NCI-H187 treated with DMSO at 0.1 percent for 48 hours (cell line): ENCODE measurements at regions not wholly inside any gene's neighbourhood (a gene's known extent, or its start where the extent isn't known, plus 50 kb on each side); places are given as distances from the start of the nearest gene placed in this dataset.
"Not testable (repeated sequence)": the region's sequence is repeated elsewhere in the genome, so short reads cannot be mapped to it uniquely, and the experiment has no call there.

Experiments used
- DNase-seq: peaks from one replicate; lab custom pipeline; 2025; lab: John Stamatoyannopoulos, UW

DNA sequence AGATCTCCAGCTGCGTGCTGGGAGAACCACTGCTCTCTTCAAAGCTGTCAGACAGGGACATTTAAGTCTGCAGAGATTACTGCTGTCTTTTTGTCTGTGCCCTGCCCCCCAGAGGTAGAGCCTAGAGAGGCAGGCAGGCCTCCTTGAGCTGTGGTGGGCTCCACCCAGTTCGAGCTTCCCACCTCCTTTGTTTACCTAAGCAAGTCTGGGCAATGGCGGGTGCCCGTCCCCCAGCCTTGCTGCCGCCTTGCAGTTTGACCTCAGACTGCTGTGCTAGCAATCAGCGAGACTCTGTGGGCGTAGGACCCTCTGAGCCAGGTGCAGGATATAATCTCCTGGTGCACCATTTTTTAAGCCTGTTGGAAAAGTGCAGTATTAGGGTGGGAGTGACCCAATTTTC lies 128.6 kb downstream of the ACTR3 start:
- not testable (repeated sequence) for DNase-seq

DNA sequence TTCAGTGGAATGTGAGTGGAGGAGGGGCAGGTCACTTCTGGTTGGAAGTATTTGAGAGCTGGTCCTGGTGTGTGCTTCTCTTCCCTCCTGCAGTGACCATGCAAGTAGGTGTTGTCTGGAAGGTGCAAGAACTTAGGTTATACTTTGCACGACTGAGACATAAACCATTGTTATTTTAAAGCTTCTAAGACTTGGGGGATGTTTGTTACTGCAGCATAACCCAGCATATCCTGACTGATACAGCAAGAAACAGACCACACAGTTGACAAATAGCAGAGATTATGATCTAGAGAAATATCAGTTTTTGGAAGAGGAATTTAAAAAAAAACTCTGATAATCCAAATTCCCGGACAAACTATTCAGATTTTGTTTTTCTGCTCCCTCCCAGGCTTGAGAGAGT lies 130.8 kb downstream of the ACTR3 start:
- DNase-seq = no peak

DNA sequence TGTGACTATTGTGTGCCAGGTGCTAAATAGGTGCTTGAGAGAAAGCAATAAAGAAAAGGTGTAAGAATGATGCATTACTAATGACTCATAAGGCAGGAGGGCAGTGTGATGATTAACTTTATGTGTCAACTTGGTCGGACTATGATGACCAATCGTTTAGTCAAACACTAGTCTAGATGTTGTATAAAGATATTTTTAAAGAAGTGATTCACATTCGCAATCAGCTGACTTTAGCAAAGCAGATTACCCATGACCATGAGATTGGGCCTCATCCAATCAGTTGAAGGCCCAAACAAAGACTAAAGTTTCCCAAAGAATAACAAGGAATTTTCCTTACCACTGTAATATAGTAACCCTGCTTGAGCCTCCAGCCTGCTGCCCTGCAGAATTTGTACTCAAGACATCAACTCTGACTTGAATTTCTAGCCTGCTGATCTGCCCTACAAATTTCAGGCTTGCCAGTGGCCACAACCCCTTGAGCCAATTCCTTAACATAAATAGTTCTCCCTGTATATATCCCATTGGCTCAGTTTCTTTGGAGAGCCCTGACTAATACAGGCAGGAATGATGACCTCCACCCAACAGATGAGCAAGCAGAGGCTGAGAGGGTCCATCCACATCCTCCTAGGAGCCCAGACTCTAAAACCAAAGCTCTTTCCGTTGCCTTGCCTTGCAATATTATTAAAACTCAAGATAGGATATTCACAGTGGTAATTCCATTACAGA lies 132.6 kb downstream of the ACTR3 start:
- no peak for DNase-seq

DNA sequence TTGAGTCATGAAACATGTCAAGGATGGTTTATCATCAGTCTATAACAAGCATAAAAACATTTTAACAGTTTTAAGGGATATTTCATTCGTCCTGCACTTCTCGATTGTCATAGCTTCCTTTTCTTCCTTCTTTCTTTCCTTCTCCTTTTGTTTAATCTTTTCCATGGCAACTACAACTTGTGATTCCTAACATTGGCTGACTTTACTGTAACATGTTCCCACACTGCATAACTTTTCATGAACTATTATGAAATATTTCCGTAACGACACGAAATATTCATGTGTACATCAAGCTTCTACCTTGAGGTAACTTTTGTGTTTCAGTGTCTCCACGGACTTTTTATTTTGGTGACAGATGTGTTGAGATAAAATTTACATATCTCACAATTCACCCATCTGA lies 134.4 kb downstream of the ACTR3 start:
- DNase-seq = no peak

DNA sequence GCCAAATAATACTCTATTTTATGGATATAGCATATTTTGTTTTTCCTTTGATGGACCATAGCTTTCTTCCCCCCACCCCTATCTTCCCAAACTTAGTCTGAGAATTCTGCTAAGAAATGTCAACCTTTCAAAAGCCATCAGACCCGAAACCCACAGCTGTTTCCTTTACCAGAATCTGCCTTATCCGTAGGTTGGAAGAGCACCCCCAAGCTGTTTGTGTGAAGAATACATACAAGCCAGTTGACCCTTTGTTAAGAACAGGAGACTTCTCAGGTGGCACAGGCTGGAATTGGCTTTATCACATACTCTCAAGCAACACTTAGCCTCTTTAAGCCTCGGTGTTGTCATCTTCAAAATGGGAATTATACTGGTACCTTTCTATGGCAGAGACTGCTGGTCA lies 135.1 kb downstream of the ACTR3 start:
- DNase-seq = no peak

DNA sequence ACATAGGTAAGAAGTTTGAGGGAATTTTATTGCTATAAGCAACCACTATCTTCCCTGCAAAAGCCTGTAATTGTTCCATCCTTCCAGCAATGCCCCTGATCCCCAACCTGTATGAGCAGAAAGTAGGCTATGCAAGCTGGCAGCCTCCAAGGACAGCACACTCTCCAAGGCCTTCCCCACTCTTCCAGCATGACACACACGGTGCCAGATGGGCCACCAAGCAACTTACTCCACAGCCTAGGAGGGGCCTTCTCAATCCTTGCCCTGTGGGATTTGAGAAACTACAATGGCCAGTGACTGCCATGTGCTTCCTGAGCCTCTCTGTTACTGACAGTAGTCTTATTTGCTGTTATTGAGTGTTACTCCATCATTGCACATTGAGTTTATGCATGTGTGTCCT lies 137.5 kb downstream of the ACTR3 start:
- no peak for DNase-seq

DNA sequence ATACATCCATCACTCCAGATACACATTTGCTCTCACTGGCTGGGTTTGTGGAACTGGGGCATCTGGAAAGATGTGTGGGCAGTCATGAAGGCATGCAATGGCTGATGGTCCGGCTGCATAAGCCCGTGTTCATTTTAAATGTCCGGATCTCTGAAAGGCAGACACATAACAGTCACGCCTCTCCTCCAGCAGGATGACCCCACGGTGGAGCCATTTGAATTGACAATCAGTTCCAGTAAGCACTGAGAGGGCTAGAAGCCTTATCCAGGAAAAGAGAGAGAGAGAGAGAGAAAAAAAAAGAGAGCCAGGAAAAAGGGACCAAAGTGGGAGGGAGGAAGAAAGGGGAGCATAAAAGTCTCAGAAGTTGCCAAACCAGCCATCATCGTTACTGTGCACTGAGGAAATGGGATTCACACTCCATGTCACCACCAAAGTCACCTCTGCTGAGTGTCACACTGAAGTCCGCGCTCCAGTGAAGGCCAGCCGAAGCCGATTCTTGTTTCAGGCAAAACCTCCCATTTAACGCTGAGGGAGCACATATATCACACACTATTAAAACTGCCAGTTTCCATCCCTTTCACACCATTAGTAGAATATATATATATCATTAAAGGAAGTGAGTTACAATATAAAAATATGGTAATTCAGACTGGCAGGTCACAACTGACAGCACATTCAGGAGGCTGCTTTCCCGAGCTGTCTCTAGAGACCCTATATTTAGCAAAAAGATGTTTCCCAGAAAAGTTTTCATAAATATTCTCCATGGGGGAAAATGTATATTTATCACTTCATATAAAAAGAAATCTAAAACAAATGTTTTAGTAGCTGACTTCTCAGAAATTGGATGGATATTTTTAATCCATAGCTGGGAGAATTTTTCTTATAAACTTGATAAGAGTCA lies 142.0 kb downstream of the ACTR3 start:
- DNase-seq = no peak

DNA sequence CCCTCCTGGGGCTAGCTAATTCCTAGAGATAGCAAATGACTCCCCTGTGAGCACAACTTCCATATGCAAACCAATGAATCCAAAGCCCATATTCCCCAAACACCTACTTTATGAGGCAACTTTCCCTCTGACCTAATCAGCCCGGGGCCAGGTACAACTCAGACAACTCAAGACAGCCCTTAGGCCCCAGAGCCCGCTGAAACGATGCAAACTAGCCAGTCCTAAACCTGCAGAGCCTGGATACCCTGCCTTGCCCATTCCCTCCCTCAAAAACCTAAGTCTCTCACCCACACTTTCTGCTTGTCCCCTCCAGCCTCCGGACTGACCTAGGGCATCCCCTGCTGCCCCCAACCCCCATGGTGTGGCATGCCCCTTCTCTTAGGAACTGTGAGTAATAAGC lies 142.8 kb downstream of the ACTR3 start:
- DNase-seq = no peak

DNA sequence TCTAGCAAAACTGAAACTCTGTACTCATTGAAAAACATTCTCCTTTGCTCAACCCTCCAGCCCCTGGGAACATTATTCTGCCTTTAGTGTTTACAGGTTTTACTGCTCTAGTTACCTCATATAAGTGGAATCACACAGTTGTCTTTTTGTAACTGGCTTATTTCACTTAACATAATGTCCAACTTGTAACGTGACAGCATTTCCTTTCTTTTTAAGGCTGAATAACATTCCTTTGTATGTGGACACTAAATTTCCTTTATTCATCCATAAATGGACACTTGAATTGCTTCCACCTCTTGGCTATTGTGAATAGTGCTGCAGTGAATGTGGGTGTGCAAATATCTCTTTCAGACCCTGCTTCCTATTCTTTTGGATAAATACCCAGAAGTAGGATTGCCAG lies 144.9 kb downstream of the ACTR3 start:
- no peak for DNase-seq

DNA sequence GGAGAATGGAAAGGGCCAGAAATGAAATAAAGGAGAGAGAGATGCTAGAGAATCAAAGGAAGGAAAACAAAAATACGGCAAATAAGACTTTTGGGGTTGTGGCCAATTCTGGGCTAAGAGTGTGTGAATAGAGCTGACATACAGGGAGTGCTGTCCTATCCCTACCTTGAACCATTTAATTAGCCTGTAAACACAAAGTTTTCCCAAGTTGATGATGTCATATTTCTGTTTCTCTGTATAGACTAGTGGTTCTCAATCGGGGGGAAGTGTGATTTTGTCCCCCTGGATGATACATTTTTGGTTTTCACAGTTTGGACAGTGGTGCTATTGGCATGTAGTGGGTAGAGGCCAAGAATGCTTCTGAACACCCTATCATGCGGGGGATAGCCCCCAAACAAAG lies 148.8 kb downstream of the ACTR3 start:
- no peak for DNase-seq

DNA sequence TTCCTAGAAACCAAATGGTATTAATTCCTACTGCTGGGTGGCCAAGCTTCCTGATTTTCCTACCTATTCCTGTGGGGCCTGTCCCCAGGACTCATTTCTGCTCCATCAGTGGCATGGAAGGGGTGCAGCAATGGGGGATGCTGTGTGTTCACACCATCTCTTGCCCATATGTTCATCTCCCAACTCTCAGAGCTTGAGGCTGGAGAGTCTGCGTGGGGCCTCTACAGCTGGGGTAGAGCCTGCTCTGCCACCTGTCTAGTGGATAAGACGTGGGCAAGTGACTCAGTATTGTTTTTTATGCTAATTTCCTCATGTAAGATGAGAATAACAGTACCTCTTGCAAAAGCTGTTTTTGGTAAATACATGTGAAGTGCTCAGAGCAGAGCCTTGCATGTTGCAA lies 149.8 kb downstream of the ACTR3 start:
- DNase-seq = no peak

DNA sequence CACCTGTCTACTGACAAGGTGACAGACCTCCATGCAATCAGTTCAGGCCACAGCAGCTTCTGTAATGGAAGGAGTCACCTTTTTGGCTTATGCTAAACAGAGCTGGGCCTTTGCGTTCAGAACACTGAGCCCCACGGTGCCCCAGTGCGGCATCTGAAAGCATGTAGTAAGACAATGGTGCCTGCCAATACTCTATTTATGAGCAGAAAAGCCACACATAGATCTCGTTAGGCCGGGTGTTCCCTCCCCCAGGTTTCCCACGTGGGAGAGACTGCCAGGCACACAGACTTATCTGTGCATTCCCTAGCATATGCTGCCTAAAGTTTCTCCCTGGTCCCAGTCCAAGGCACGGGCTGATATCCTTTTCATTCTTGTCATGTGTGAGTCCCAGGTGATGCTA lies 150.9 kb downstream of the ACTR3 start:
- no peak for DNase-seq

DNA sequence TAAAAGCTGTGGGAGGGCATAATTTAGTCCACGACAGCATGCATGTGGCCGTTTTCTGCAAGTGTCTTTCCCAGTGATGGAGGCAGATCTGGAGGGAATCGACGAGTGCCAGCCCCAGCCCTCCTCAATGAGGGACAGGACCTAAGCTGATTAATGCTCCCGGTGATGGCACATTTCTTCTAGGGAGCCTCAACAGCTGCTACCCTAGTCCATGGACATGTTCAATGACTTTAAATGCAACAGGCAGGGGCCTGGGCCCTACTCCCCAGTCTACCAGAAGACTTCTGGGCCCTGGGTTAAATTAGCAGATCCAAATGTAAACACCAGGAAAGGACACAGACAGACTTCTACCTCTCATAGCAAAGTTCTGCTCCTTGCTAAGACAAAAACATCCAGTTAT lies 155.1 kb downstream of the ACTR3 start:
- no peak for DNase-seq

DNA sequence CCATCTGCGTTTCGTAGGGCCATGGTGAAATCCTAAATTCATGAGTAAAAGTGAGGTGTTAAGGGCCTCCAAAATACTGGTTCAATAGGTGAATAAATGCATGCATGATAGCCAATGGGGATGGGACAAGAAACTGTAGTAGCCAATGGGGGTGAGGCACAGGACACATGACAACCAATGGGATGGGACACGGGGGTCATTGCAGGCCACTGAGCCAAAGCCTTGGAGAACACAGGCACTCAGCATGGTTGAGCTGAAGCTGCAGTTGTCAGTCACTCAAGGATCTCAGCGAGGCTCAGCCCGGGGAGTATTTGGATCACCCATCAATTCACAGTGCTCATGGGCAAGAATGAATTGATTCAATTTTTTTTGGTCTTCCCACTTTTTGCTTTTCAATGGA lies 156.5 kb downstream of the ACTR3 start:
- no peak for DNase-seq

DNA sequence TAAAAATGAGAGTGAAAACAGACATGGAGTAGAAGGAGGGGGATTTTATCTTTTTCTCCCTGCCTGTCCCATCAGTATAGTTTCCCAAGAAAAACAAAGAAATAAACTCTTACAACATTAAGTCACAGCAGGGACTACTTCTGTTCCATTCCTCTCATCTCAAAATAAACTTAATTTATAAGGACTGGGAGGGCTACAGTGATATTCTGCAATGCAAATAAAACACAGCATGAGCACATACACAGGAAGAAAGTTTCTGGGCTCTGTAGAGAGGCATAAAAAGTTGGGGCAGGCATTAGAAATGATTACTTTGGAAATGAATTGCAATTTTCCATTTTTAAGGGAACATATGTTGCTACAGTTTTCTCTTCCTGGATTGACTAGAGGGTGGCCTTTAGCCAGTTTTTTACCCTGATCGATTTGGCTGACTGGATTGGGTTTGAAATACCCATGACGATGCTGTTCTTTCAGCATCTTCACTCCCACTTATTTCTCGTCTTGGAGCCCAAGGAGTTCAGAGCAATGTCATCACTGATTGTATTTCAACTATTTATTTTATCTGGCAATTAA lies 157.1 kb downstream of the ACTR3 start:
- no peak for DNase-seq

DNA sequence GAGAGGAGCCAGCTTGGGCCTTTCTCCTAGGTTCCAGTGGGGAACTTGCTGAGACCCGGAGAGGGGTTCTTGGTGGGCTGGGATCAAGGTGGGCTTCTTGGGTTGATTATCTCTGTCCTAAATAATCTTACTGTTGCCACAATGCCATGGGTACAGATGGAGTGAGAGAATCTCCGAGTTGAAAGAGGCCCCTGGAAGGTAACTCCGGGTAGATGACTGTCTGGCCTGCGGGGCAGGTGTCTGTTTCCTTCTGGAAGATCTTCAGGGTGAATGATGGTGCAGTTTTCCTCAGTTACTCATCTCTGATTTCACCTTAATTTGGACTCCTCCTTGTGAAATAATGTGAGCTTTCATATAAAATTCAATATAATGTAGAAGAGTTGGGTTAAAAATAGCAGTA lies 159.4 kb downstream of the ACTR3 start:
- no peak for DNase-seq

DNA sequence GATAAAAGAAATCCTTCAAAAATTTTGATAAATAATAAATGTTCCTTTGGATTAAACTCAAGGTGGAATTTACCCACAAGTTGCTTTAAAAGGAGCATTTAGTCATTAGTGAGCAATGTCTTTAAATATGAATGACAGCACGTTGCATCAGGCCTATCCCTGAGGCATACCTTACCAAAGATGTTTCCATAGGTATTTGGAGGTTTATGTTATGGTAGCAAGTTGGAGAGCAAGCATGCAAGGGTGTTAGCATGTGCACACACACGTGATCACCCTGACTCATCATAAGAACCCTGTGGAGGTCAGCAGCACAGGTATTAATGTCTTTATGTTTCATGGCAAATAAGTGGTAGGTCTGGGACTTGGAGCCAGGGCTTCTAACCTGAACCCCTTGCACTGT lies 159.9 kb downstream of the ACTR3 start:
- no peak for DNase-seq

DNA sequence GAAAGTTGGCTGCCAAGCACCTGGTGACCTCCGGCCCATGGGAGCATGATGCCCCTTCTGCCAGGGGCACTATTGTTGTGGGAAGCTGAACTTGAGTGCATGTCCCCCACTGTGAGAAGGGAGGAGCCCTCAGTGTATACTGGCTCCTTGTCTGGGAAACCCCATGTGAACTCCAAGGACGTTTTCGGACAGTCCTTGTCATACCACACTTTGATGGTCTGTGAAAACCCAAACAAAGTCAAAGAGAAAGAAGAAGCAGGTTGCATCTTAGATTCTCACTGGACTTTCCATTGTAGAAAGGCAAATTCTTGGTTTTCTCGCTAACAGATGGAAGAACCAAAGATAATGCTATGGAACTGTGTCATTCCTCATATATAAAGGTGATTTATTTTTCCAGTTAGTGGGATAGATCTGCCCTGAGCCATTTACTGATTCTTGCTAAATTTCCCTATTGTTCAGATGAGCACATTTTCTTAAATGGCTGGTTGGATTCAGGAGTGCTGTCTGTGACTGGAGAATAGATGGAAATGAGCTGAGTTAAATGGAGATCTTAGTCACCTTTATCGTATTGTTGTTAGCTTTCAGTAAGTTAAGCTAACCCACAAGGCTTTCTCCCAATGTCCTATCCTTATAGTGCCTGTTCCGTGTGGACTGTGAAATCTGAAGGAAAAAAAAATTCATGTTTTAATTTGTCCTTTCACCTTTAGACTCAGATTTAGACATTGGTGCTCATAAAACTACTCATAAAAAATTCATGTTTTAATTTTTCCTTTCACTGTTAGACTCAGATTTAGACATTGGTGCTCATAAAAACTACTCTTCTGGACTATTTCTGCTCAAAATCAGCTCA lies 166.6 kb downstream of the ACTR3 start:
- no peak for DNase-seq

DNA sequence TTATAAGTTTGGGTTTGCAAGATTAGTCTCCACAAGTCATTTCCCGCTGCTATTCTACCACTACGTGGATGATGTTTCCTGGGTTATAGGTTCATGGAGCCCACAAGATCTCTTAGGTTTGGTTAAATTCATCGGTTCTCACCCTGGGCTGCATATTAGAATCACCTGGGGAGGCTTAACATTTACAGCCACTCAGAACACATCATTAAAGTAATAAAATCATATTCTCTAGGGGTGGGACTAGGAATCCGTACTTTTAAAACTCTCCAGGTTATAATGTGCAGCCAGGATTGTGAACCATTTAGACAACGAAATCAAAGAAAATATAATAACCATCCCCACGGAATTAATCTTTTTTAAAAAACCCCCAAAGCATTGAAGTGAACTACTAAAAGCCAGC lies 167.7 kb downstream of the ACTR3 start:
- no peak for DNase-seq

DNA sequence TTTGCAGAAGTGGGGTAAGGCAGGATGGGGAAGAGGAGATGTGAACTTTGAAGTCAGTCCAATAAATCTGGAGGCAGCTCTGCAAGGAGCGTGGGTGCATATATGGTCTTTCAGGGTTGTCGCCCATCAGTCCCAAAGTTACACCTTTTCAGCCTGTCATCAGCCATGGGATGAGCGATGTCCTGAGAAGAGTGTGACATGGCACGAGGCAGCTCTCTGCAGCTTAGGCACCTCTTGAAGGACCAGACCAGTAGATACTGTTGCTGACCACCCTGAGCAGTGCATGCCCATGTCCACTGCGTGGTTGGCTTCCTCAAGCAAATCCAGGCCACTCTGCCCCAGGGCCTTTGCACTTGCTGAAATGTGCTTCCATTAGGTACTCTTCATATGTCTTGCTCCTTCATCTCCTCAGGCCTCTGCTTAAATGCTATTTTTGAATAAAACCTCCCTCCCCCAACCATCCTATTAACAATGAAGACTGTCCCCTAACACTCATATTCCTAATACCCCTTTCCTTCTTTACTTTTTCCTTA lies 171.7 kb downstream of the ACTR3 start:
- DNase-seq = no peak

DNA sequence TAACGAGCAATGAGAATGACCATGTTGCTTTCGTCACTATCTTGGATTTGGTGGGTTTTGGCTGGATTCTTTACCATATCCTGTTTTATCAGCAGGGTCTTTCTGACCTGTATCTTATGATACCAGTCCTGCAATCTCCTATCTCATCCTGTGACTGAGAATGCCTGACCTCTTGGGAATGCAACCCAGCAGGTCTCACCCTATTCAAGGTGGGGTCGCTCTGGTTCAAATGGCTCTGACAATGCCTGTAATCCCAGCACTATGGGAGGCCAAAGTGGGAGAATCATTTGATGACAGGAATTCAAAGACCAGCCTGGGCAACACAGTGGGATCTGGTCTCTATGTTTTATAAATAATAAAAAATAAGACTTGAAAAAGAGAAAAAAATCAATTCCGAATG lies 173.5 kb downstream of the ACTR3 start:
- no peak for DNase-seq

DNA sequence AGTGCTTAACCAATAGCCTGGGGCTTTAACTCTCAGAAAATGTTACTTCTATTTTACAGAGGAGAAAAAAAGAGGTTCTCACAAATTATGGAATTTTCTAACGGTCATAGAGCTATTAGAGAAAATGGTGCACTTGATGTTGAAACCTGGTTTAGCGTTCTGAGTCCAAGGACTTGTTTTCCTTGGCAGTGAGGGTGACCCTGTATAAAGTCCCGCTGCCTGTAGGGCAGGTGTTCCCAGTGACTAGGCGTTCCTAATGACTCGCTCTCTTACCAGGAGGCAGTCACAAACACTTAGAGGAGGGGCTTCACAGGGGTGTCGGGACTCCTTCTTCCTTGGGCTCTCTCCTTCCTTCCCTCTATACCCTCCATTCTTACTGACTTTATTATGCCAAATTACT lies 175.8 kb downstream of the ACTR3 start:
- no peak for DNase-seq
